ENCODE measurements at regions not wholly inside any gene's neighbourhood (a gene's known extent, or its start where the extent isn't known, plus 50 kb on each side); places are given as distances from the start of the nearest gene placed in this dataset.
"Not testable (repeated sequence)": the region's sequence is repeated elsewhere in the genome, so short reads cannot be mapped to it uniquely, and the experiment has no call there.

- TF ChIP-seq CTCF (IDR thresholded peaks at IDR 0.05; ENCODE audit: extremely low read depth in 1 of 2, insufficient read depth in 1 of 2, low read depth in 1 of 2, low read length in 2 of 2); EZH2 (IDR thresholded peaks at IDR 0.05; ENCODE audit: borderline replicate concordance, low read depth, low read length, severe bottlenecking); POLR2A (IDR thresholded peaks at IDR 0.05; ENCODE audit: low read depth, low read length); MAX (IDR thresholded peaks at IDR 0.05; ENCODE audit: insufficient read depth, insufficient read length); POLR2AphosphoS5 (IDR thresholded peaks at IDR 0.05; ENCODE audit: insufficient read depth, low read depth, low read length); JUN (IDR thresholded peaks at IDR 0.05; ENCODE audit: borderline replicate concordance, insufficient read depth, insufficient read length, low read depth); FOS (IDR thresholded peaks at IDR 0.05; ENCODE audit: borderline replicate concordance, insufficient read depth, low read length); MYC (IDR thresholded peaks at IDR 0.05; ENCODE audit: low read depth, low read length); GATA2 (IDR thresholded peaks at IDR 0.05; ENCODE audit: insufficient read depth, insufficient read length, low read depth, low read length): not testable (repeated sequence)
Observed at GRCh38 chr17:20667712-20668111, 88.2 kb downstream of the CDRT15L2 start.

All from endothelial cell of umbilical vein (primary cell).